Ascending aorta (tissue), 2 donors: ENCODE measurements at regions not wholly inside any gene's neighbourhood (a gene's known extent, or its start where the extent isn't known, plus 50 kb on each side); places are given as distances from the start of the nearest gene placed in this dataset.
A peak's percentile ranks its signal among the peaks of the same experiment; 100 is the strongest.

ENCODE experiments used
- DNase-seq, 2 donors: peaks; one replicate each; pipeline ENCODE4 v3.0.0-alpha.2; 2019; ENCODE audit warnings: low spot score in 2 of 2
- H3K27ac ChIP-seq, 2 donors: fragments of 200-600 bp; sonication (generic); one replicate each; pipeline ENCODE4 v1.5.1; 2016 to 2017; ENCODE audit warnings: mild to moderate bottlenecking in 1 of 2
- H3K27me3 ChIP-seq: fragments of 200-600 bp; sonication (generic); one replicate; pipeline ENCODE4 v1.5.1; 2017
- H3K36me3 ChIP-seq, 2 donors: fragments of 200-600 bp; sonication (generic); one replicate each; pipeline ENCODE4 v1.5.1; 2016
- H3K4me1 ChIP-seq, 2 donors: fragments of 200-600 bp; sonication (generic); one replicate each; pipeline ENCODE4 v1.5.1; 2016 to 2017; ENCODE audit warnings: mild to moderate bottlenecking in 1 of 2
- H3K4me3 ChIP-seq, 2 donors: fragments of 200-600 bp; sonication (generic); one replicate each; pipeline ENCODE4 v1.5.1; 2016 to 2017; ENCODE audit warnings: mild to moderate bottlenecking in 1 of 2
- H3K9me3 ChIP-seq, 2 donors: fragments of 200-600 bp; sonication (generic); one replicate each; pipeline ENCODE4 v1.5.1; 2016
- intact Hi-C: fragments of 100-400 bp; cut with DNase I; formaldehyde crosslinking; loops from one replicate; pipeline ENCODE4 v1.15.1; 2023
- TF ChIP-seq, protein P1 (sequence below), 3 experiments: fragments of 200-600 bp in 2 of 3; fragments of 450-650 bp in 1 of 3; sonication (generic) in 2 of 3; IDR thresholded peaks; one replicate each; pipeline ENCODE4 v1.5.1; 2016 to 2019; ENCODE audit warnings: antibody characterized with exemption in 3 of 3, mild to moderate bottlenecking in 1 of 3, moderate library complexity in 1 of 3

- Histone ChIP-seq H3K9me3 (no peaks in the 10 kb centered on the region), H3K36me3 (no peaks in the 10 kb centered on the region), H3K4me3 (no peak overlapping the region), H3K4me1 (peaks cover 0 to 3% of the 10 kb centered on the region in 2 donors), H3K27ac (no peak overlapping the region), H3K27me3 (no peaks in the 10 kb centered on the region)
- intact Hi-C loops = no loop called here
- TF ChIP-seq, protein P1, sequence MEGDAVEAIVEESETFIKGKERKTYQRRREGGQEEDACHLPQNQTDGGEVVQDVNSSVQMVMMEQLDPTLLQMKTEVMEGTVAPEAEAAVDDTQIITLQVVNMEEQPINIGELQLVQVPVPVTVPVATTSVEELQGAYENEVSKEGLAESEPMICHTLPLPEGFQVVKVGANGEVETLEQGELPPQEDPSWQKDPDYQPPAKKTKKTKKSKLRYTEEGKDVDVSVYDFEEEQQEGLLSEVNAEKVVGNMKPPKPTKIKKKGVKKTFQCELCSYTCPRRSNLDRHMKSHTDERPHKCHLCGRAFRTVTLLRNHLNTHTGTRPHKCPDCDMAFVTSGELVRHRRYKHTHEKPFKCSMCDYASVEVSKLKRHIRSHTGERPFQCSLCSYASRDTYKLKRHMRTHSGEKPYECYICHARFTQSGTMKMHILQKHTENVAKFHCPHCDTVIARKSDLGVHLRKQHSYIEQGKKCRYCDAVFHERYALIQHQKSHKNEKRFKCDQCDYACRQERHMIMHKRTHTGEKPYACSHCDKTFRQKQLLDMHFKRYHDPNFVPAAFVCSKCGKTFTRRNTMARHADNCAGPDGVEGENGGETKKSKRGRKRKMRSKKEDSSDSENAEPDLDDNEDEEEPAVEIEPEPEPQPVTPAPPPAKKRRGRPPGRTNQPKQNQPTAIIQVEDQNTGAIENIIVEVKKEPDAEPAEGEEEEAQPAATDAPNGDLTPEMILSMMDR (IDR thresholded peaks at IDR 0.05) = no peak
- DNase-seq = no peak
These were observed 174.3 kb upstream of the TNFAIP3 start for GRCh38 chr6:137692806-137693205.

DNA sequence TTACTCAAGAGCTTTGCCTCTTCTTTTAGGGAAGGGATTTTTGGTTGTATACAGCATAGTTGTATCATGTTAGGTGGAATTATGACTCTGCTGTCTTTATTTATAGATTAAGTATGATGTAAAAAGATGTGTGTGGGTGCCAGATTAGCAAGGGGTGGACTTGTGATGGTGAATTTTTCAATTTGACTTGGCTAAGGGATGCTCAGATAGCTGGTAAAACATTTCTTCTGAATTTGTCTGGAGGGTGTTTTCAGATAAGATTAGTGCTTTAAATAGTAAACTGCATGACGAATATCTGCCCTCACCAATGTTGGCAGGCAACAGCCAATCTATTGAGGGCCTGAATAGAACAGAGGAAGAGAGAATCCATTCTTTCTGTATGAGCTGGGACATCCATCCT is 173.3 kb upstream of the TNFAIP3 start:
- no peak for DNase-seq
- no peak overlapping the region for H3K4me3 ChIP-seq
- TF ChIP-seq, protein P1 (IDR thresholded peaks at IDR 0.05) = no peak
- H3K27ac ChIP-seq = no peak overlapping the region
- H3K36me3 ChIP-seq = no peaks in the 10 kb centered on the region
- no peaks in the 10 kb centered on the region for H3K27me3 ChIP-seq
- intact Hi-C loops = no loop called here
- H3K4me1 ChIP-seq = peaks cover 0 to 3% of the 10 kb centered on the region in 2 donors
- H3K9me3 ChIP-seq = no peaks in the 10 kb centered on the region

- no peak overlapping the region for H3K27ac ChIP-seq
- intact Hi-C loops = no loop called here
These were observed 170.3 kb upstream of the TNFAIP3 start for GRCh38 chr6:137696765-137697164.

DNA sequence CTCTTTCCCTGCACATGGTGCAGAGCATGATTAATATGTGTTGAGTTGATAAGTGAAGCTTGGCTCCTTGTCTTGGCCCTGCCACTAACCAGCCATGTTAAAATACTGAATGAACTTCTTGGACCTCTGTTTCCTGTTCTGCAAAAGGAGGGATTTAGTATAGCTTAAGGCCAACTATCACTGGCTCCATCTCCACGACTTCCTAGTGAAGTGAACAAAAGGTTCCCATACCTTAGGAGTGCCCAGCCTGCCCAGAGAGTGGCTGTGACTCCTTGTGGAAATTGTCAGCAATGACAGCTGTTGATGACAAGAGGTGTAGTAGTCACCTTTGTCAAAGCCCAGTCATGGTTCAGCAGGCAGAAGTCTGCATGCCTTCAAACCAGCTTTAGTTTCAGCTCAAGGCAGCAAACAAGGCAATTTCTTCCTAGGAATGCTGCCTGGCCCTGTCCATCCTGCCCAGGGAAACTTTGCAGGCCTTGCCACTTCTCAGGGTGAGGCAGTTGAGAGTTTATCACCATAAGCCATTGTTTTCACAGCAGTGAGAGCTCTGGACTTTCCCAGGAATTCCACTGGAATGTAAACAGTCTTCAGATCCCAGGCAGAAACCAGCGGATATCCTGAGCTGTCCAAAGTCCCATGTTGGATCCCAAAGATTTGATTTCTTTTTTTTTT is 169.7 kb upstream of the TNFAIP3 start:
- TF ChIP-seq, protein P1 (IDR thresholded peaks at IDR 0.05) = no peak
- no peaks in the 10 kb centered on the region for H3K36me3 ChIP-seq
- no peak overlapping the region for H3K4me3 ChIP-seq
- no peaks in the 10 kb centered on the region for H3K9me3 ChIP-seq
- no peak for DNase-seq
- intact Hi-C loops = no loop called here
- H3K27ac ChIP-seq = no peak overlapping the region
- H3K27me3 ChIP-seq = no peaks in the 10 kb centered on the region
- H3K4me1 ChIP-seq = peaks cover 0 to 13% of the 10 kb centered on the region in 2 donors

More at GRCh38 chr6:137696765-137697164, 170.3 kb upstream of the TNFAIP3 start:
- Histone ChIP-seq H3K4me3 (no peak overlapping the region), H3K4me1 (peaks cover 0 to 10% of the 10 kb centered on the region in 2 donors), H3K9me3 (no peaks in the 10 kb centered on the region), H3K36me3 (no peaks in the 10 kb centered on the region), H3K27me3 (no peaks in the 10 kb centered on the region)
- no peak for DNase-seq
- TF ChIP-seq, protein P1 (IDR thresholded peaks at IDR 0.05) = no peak

- Histone ChIP-seq H3K27me3 (no peaks in the 10 kb centered on the region), H3K9me3 (no peaks in the 10 kb centered on the region), H3K27ac (peak overlapping the region in 1 of 2 donors; percentile 44), H3K36me3 (no peaks in the 10 kb centered on the region), H3K4me1 (peaks cover 0 to 13% of the 10 kb centered on the region in 2 donors), H3K4me3 (no peak overlapping the region)
- no peak for DNase-seq
- TF ChIP-seq, protein P1 (IDR thresholded peaks at IDR 0.05) = no peak
- intact Hi-C loops = no loop called here
These were observed 168.4 kb upstream of the TNFAIP3 start for GRCh38 chr6:137698636-137699030.
